LNCaP clone FGC (cell line): ENCODE measurements at regions not wholly inside any gene's neighbourhood (a gene's known extent, or its start where the extent isn't known, plus 50 kb on each side); places are given as distances from the start of the nearest gene placed in this dataset.

ENCODE experiments used
- DNase-seq: peaks from one replicate; pipeline ENCODE4 v3.0.0-alpha.2; 2011; ENCODE audit warnings: low read depth
- H3K4me3 ChIP-seq: 2 replicates; pipeline ENCODE4 v1.5.1; 2011; ENCODE audit warnings: mild to moderate bottlenecking, low read depth, low read length, control low read depth
- CTCF ChIP-seq: IDR thresholded peaks from 2 replicates; pipeline ENCODE4 v1.5.1; 2012; ENCODE audit warnings: mild to moderate bottlenecking; ENCODE audit not compliant: control insufficient read depth, insufficient read depth; ENCODE audit errors: extremely low read depth

- no peak for DNase-seq
- no peak for TF ChIP-seq CTCF
- no peak overlapping the region for H3K4me3 ChIP-seq
Measured at GRCh38 chr3:146781606-146782005, 176.5 kb upstream of the PLSCR5 start.

- TF ChIP-seq CTCF: no peak
- no peak overlapping the region for H3K4me3 ChIP-seq
- no peak for DNase-seq
Measured at GRCh38 chr3:146781059-146781458, 175.9 kb upstream of the PLSCR5 start.

GRCh38 chr3:146780251-146780650 is 175.1 kb upstream of the PLSCR5 start:
- DNase-seq: no peak
- TF ChIP-seq CTCF: no peak

GRCh38 chr3:146777941-146778340 is 172.8 kb upstream of the PLSCR5 start:
- H3K4me3 ChIP-seq: no peak overlapping the region
- no peak for DNase-seq
- TF ChIP-seq CTCF: no peak

More at GRCh38 chr3:146780251-146780650, 175.1 kb upstream of the PLSCR5 start:
- H3K4me3 ChIP-seq: no peak overlapping the region

GRCh38 chr3:146772211-146772743 is 167.1 kb upstream of the PLSCR5 start:
- H3K4me3 ChIP-seq: no peak overlapping the region
- TF ChIP-seq CTCF: no peak
- no peak for DNase-seq

GRCh38 chr3:146770881-146771280 is 165.7 kb upstream of the PLSCR5 start:
- H3K4me3 ChIP-seq: no peak overlapping the region
- TF ChIP-seq CTCF: no peak
- no peak for DNase-seq

- no peak for DNase-seq
- no peak for TF ChIP-seq CTCF
- no peak overlapping the region for H3K4me3 ChIP-seq
Measured at GRCh38 chr3:146770301-146770700, 165.2 kb upstream of the PLSCR5 start.
